Activated CD8-positive, alpha-beta memory T cell treated with anti-CD3 and anti-CD28 coated beads for 48 hours (primary cell): ENCODE measurements at regions not wholly inside any gene's neighbourhood (a gene's known extent, or its start where the extent isn't known, plus 50 kb on each side); places are given as distances from the start of the nearest gene placed in this dataset.

ENCODE experiments used
- DNase-seq, 3 experiments: peaks; one replicate each; pipeline ENCODE4 v3.0.0-alpha.2; 2020; ENCODE audit warnings: low read depth in 2 of 3, low spot score in 2 of 3

GRCh38 chr2:106706283-106706682 lies 179.7 kb downstream of the ST6GAL2 start:
- no peak for DNase-seq

GRCh38 chr2:106708209-106708608 lies 177.8 kb downstream of the ST6GAL2 start:
- no peak for DNase-seq

DNA sequence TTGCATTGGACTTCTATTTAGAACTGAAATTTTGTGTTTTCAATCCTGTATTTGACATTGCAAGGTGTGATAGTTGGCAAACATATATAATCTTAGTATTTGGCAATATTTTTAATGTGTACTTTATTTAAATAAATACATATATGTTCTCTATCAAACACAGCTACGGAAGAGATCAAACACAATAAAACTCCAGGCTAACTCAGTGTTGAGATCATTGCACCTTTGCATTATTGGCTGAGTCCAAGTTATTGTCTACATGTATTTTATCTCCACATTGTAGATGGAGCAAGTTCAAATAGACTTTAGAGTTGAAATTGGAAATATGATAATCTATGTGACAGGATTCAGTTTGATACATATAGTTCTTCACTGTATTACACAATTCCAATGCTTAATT lies 176.7 kb downstream of the ST6GAL2 start:
- DNase-seq = no peak

DNA sequence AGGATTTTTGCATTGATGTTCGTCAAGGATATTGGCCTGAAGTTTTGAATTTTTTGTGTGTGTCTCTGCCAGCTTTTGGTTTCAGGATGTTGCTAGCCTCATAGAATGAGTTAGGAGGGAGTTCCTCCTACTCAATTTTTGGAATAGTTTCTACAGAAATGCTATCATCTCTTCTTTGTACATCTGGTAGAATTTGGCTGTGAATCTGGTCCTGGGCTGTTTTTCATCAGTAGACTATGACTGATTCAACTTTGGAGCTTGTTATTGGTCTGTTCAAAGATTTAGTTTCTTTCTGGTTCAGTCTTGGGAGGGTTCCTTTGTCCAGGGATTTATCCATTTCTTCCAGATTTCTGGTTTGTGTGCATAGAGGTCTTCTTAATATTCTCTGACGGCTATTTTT lies 166.7 kb downstream of the ST6GAL2 start:
- DNase-seq = no peak

DNA sequence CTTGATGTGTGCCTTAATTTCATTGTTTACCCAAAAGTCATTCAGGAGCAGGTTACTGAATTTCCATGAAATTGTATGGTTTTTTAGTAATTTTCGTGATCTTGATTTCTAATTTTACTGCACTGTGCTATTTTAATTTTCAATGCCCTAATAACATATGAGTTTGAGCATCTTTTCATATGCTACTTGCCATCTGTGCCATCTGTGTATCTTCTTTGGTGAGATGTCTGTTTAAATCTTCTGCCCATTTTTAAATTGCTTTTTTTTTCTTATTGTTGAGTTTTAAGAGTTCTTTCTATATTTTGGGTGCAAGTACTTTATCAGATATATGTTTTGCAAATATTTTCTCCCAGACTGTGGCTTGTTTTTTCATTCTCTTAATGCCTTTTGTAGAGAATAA lies 165.9 kb downstream of the ST6GAL2 start:
- DNase-seq = no peak

DNA sequence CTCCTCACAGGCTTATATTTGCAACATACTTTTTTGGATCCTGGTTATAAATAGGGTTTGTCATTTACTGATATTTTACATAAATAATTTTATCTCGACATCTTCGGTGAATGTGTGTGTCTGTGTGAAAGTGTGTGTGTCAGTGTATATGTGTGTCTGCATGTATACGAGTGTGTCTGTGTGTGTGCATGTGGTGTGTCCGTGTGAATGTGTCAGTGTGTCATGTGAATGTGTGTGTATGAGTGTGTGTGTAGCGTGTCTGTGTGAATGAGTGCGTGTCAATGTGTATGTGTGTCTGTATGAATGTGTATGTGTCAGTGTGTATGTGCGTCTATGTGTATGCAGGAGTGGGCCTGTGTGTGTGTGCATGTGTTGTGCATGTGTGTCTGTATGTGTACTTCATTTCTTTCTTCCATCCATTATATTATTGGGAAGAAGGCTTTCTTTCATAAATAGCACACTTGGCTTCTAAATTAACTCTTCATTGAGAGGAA lies 161.6 kb downstream of the ST6GAL2 start:
- DNase-seq = no peak

GRCh38 chr2:106734165-106734564 lies 151.8 kb downstream of the ST6GAL2 start:
- no peak for DNase-seq

- no peak for DNase-seq
Observed at GRCh38 chr2:106735807-106736206, 150.2 kb downstream of the ST6GAL2 start.

DNA sequence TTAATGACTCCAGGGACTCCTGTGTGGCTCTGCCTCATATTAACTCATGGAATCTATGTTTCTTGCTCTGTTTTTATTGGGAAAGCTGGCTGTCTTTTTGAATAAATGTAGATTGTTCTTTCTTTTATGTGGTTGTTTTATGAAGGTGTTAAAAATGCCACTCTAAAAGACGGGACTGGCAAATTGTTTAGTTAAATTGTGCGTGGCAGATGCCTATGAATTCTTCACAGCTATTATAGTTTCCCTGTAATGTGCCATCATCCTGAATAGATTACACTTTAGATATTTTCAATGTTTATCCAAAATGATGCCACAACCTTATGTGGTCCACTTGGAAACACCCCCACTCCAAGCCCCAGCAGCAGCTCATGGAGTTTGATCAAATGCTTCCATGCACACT lies 149.7 kb downstream of the ST6GAL2 start:
- DNase-seq = no peak

- no peak for DNase-seq
Observed at GRCh38 chr2:106745468-106745867, 140.5 kb downstream of the ST6GAL2 start.

- DNase-seq = no peak
Observed at GRCh38 chr2:106749823-106750222, 136.1 kb downstream of the ST6GAL2 start.
